Limb (tissue), 2 donors: ENCODE measurements at regions not wholly inside any gene's neighbourhood (a gene's known extent, or its start where the extent isn't known, plus 50 kb on each side); places are given as distances from the start of the nearest gene placed in this dataset.
"Not testable (repeated sequence)": the region's sequence is repeated elsewhere in the genome, so short reads cannot be mapped to it uniquely, and the experiment has no call there.

ENCODE experiments used
- DNase-seq, 2 donors: peaks; one replicate each; pipeline ENCODE4 v3.0.0-alpha.2; 2016; ENCODE audit errors: extremely low spot score in 2 of 2

GRCh38 chr14:105866841-105867321 is 340.5 kb downstream of the TMEM121 start:
- DNase-seq, result no peak

- DNase-seq, result no peak
These were observed 341.7 kb downstream of the TMEM121 start for GRCh38 chr14:105867961-105868599.

GRCh38 chr14:105871590-105871989 is 345.2 kb downstream of the TMEM121 start:
- no peak for DNase-seq

DNA sequence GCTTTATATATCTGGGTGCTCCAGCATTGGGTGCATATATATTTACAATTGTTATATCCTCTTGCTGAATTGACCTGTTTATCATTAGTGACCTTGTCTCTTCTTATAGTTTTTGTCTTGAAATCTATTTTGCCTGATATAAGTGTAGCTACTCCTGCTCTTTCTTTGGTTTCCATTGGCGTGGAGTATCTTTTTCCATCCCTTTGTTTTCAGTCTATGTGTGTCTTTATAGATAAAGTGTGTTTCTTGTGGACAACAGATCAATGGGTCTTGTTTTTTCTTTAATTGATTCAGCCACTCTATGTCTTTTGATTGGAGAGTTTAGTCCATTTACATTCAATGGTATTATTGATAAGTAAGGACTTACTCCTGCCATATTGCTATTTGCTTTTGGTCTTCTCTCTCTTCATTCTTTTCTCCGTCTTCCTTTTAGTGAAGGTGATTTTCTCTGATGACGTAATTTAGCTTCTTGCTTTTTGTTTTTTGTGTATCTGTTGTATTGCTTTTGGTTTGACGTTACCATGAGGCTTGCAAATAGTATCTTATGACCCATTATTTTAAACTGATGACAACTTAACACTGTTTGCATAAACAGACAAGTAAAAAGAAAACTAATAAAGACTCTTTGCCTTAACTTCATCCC is 347.6 kb downstream of the TMEM121 start:
- no peak for DNase-seq

GRCh38 chr14:105876158-105876557 is 349.8 kb downstream of the TMEM121 start:
- no peak for DNase-seq

- no peak for DNase-seq
These were observed 350.4 kb downstream of the TMEM121 start for GRCh38 chr14:105876829-105877228.

DNA sequence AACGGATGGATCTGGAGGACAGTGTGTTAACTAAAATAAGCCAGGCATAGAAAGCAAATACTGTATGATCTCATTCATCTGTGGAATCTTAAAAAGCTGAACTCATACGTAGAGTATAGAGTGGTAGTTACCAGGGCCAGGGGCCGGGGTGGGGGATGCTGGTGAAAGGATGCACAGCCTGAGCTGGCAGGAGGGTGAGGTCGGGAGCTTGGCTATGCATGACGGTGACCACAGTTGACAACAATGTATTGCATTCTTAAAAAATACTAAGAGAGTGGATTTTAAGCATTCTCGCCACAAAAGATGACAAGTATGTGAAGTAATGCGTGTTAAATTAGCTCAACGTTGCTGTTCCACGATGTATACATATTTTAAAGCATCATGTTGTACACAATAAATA is 351.3 kb downstream of the TMEM121 start:
- DNase-seq, result no peak

- peak in 1 of 2 donors; percentile 12 for DNase-seq
These were observed 351.7 kb downstream of the TMEM121 start for GRCh38 chr14:105878125-105878524.

GRCh38 chr14:105878554-105878953 is 352.2 kb downstream of the TMEM121 start:
- peak in 1 of 2 donors; percentile 2 for DNase-seq

- no peak for DNase-seq
These were observed 353.1 kb downstream of the TMEM121 start for GRCh38 chr14:105879503-105879866.

- DNase-seq, result peak in 1 of 2 donors; percentile 16
These were observed 353.6 kb downstream of the TMEM121 start for GRCh38 chr14:105879867-105880561.

DNA sequence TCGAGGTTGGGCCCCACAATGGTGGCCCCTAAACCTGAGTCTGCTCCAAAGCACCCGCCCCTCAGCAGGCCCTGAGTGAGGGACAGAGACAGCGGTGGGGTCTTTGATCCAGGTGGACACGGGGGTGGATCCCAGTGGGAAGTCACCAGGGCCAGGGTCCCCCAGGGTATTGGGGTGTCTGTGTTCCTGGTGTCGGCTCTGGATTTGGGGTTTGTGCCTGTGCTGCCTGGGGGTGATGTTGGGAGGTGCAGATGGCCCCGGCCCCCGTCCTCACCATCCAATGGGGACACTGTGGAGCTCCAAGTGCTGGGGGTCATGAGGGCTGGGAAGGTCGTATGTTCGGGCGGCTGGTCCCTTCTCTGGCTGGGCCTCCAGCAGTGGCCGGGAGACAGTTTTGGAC is 354.2 kb downstream of the TMEM121 start:
- DNase-seq, result peak in 1 of 2 donors; percentile 13

- peak in 1 of 2 donors; percentile 21 for DNase-seq
These were observed 354.9 kb downstream of the TMEM121 start for GRCh38 chr14:105881021-105881930.

DNA sequence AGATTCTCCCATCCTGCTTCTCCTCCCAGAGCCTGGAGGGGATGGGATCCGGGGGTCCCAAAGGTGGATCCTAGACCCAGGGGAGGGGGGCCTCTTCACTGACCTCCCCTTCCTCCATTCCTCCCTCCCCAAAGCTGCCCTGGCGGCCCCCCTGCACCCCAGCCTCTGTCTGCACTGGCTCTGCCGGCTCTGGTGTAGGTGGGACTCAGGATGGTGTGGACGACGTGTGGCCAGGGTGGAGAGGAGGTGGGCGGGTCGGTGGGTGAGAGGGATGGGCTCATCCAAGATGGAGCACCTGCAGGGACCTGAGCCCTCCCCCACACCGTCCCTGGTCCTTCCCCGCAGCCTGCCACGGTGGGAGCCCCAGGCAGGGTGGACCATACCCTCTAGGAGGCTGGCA is 355.6 kb downstream of the TMEM121 start:
- not testable (repeated sequence) for DNase-seq

DNA sequence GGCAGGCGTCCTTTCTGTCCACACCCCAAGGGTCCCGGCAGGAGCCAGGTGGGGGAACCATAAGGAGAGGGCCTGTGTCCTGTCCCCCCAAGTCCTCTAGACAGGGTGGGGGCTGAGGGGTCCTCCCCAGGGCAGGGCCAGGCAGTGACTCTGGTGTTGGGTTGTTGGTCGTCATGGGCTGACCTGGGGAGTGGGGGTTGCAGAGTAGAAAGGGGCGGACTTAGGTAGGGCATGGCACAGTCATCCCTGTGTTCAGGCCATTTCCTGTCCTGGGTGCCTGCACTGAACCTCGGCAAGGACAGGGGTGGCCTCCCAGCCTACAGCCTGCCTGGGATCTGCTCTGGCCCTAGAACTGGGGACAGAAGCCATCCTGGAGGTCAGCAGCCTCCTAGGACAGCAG is 356.2 kb downstream of the TMEM121 start:
- no peak for DNase-seq

DNA sequence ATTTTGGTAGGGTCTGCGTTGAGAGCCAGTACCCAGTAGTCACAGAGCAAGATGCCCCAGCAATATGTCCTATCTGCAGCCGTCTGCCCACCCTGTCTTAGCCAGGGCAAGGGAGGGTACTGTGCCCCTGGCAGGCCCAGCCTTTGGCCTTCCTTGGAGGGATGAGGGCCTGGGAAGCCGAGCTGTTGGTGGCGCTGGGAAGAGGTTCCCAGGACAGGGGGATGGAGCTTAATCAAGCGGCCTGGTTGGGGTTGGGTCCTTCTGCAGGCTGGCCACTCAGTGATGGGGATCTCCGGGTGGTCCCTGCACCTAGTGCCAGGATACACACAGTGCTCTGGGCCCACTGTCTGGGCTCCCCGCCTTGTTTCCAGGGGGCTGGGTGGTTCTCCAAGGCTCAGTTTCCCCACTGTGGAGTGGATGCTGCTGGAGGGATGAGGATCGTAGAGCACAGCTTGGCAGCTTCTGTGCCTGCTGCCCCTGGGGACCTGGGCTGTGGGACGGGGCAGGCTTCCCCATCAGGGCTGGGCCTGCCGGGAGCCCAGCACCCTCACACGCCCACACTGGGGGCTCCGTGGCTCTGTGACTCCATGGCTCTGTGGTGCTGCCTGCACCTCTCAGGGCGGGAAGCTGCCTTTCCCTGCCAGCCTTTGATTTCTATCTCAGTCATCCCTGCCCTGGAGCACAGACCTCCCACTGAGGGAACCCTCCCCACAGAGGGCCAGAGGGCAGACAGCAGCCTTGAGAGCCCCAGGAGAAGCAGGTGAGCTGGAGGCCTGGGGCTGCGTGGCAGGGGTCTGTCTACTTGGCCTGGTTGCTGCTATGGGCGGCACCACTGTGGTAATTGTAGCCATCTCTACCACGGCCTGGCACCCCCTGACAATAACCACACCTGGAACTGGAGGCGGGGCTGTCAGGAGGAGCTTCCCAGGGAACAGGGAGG is 357.0 kb downstream of the TMEM121 start:
- DNase-seq, result no peak

- not testable (repeated sequence) for DNase-seq
These were observed 357.9 kb downstream of the TMEM121 start for GRCh38 chr14:105884192-105884807.

- no peak for DNase-seq
These were observed 358.5 kb downstream of the TMEM121 start for GRCh38 chr14:105884808-105885281.

DNA sequence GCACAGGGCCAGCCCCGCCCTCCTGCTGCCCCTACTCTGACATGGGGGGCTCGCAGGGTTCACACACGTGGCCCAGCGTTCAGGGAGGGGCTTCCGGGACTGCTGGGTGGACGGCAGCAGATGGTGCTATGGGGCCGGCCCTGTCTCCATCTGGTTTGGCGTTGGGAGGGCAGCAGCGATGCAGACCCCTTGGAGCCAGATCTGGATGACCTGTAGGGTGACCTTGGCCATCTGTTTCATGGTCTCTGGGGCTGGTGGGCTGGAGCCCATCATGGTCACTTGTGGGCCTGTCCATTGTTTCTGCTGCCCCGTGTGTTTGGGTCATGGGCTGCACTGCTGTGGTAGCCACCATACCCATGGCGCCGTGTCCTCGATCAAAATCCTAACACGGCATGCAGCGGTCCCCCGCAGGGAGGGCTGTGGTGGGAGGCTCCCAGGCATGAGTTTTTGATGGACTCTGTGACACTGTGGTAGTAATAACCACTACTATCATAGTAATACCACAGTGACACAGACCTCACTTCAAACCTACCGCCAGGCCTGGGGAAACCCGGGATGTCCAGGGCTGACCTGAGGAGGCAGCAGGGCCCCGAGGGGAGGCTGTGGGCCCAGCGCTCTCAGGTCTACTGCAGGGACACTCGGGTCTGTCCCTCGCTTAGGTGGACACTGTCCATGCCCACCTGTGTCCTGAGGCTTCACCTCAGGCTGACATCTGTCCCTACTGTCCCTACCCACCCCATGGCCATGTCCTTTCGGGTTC is 359.4 kb downstream of the TMEM121 start:
- DNase-seq, result peak in 1 of 2 donors; percentile 10
